Inflammatory macrophage treated with lipopolysaccharide for 1 hour (primary cell): ENCODE measurements at regions not wholly inside any gene's neighbourhood (a gene's known extent, or its start where the extent isn't known, plus 50 kb on each side); places are given as distances from the start of the nearest gene placed in this dataset.

ENCODE experiments used
- DNase-seq, 2 donors: peaks; one replicate each; pipeline ENCODE4 v3.0.0-alpha.2; 2020 to 2022

GRCh38 chr4:85268961-85269360, 206.0 kb upstream of the ARHGAP24 start:
- DNase-seq, result no peak

GRCh38 chr4:85274955-85275354, 200.0 kb upstream of the ARHGAP24 start:
- no peak for DNase-seq

GRCh38 chr4:85280963-85281362, 194.0 kb upstream of the ARHGAP24 start:
- DNase-seq, result no peak

- DNase-seq, result no peak
Observed at GRCh38 chr4:85291226-85291625, 183.7 kb upstream of the ARHGAP24 start.

GRCh38 chr4:85298037-85298436, 176.9 kb upstream of the ARHGAP24 start:
- DNase-seq, result no peak

- DNase-seq, result no peak
Observed at GRCh38 chr4:85302193-85302736, 172.7 kb upstream of the ARHGAP24 start.

- DNase-seq, result no peak
Observed at GRCh38 chr4:85302756-85303155, 172.2 kb upstream of the ARHGAP24 start.

GRCh38 chr4:85318415-85318814, 156.5 kb upstream of the ARHGAP24 start:
- DNase-seq, result no peak

GRCh38 chr4:85358831-85359230, 116.1 kb upstream of the ARHGAP24 start:
- DNase-seq, result no peak

- no peak for DNase-seq
Observed at GRCh38 chr4:85362550-85362949, 112.4 kb upstream of the ARHGAP24 start.

- no peak for DNase-seq
Observed at GRCh38 chr4:85367815-85368214, 107.1 kb upstream of the ARHGAP24 start.

GRCh38 chr4:85368240-85368639, 106.7 kb upstream of the ARHGAP24 start:
- DNase-seq, result no peak

GRCh38 chr4:85368932-85369331, 106.0 kb upstream of the ARHGAP24 start:
- DNase-seq, result peak; percentile 4 to 21

- no peak for DNase-seq
Observed at GRCh38 chr4:85369703-85370380, 105.1 kb upstream of the ARHGAP24 start.

GRCh38 chr4:85370400-85371032, 104.4 kb upstream of the ARHGAP24 start:
- peak; percentile 2 to 40 for DNase-seq

- no peak for DNase-seq
Observed at GRCh38 chr4:85372966-85373365, 102.0 kb upstream of the ARHGAP24 start.

GRCh38 chr4:85376285-85376684, 98.7 kb upstream of the ARHGAP24 start:
- no peak for DNase-seq

- DNase-seq, result no peak
Observed at GRCh38 chr4:85381968-85382367, 93.0 kb upstream of the ARHGAP24 start.

GRCh38 chr4:85391071-85391470, 83.9 kb upstream of the ARHGAP24 start:
- DNase-seq, result no peak

GRCh38 chr4:85391589-85392410, 83.2 kb upstream of the ARHGAP24 start:
- DNase-seq, result no peak

- no peak for DNase-seq
Observed at GRCh38 chr4:85393201-85393600, 81.7 kb upstream of the ARHGAP24 start.

GRCh38 chr4:85398276-85398675, 76.7 kb upstream of the ARHGAP24 start:
- DNase-seq, result no peak

- no peak for DNase-seq
Observed at GRCh38 chr4:85399270-85399669, 75.7 kb upstream of the ARHGAP24 start.

- no peak for DNase-seq
Observed at GRCh38 chr4:85402371-85402770, 72.6 kb upstream of the ARHGAP24 start.
